Pons (tissue), 1 donor: ENCODE measurements at regions not wholly inside any gene's neighbourhood (a gene's known extent, or its start where the extent isn't known, plus 50 kb on each side); places are given as distances from the start of the nearest gene placed in this dataset.

ENCODE experiments used
- DNase-seq: peaks from one replicate; pipeline ENCODE4 v3.0.0-alpha.2; 2016; ENCODE audit warnings: low spot score

DNA sequence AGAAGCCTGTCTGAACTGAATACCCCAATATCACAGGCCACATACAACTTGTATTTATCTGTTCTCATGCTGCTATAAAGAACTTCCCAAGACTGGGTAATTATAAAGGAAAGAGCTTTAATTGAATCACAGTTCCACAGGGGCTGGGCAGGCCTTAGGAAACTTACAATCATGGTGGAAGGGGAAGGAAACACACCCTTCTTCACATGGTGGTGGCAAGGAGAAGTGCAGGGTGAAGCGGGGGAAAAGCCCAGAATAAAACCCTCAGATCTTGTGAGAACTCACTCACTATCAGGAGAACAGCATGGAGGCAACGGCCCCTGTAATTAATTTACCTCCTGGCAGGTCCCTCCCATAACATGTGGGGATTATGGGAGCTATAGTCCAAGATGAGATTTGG lies 50.3 kb upstream of the FNDC1 start:
- no peak for DNase-seq

DNA sequence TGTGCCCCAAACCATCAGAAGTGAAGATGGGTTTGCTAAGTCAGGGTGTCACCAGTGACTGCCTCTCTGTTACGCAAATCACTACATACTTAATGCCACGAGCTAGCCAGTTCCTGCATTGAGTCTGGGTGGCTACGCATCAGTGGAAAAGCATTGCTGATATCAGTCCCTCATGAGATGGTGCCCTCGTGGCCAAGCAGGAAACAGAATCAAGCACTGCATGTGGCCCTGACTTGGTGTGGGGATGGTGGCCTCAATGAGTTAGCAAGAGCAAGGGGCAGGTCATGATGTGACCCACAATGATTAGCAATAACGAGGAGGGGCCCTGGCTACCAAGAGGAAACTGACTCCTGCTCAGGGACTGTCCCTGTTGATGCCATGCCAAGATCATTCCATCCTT lies 51.6 kb upstream of the FNDC1 start:
- no peak for DNase-seq

DNA sequence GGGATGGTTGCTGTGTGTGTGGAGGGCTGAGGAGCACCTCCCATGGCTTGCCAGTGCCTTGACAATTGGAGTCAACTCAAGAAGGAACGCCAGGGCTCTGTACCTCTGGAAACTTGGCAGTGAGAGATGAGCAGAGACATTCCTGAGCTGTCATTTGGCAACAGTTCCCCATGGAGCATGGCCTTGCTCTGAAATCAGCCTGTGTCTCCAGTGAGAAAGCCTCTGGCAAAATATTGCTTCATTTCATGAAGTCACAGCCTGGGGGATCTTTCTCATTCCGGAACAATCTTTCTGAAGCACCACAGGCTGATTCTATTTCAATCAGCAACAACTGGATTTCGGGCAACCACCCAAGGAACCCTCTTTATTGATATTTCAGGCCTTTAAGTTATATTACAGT lies 52.2 kb upstream of the FNDC1 start:
- no peak for DNase-seq

DNA sequence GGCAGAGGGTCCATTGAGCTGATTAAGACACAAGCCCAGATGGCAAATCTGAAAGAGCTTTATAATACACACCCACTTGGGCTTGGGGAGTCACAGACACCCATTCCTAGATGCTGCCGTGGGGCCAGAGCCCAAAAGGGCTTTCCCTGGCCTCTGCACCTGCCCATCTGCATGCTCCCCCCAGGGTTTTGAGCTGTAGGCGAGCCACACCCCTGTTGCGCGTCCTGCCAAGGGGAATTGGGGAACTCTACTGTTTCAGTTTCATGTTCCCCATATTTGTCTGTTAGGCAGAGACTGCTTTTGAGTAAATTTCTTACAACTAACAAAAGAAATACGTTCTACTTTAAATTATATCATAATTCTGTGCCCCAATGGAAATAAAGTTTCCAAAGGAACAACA lies 52.9 kb upstream of the FNDC1 start:
- DNase-seq, result peak; percentile 62

DNA sequence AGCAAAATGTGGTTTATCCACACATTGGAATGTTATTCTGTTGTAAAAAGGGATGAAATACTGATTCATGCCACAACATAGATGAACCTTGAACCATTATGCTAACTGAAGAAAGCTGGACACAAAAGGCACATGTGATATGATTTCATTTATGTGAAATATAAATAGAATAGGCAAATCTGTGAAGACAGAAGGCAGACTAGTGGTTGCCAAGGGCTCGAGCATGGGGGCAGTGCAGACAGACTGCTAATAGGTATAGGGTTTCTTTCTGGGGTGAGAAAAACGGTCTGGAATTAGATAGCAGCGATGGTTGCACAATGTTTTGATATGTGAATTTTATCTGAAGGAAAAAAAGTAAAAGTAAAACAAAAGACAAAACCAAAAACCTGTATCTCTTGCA lies 54.6 kb upstream of the FNDC1 start:
- DNase-seq, result no peak

DNA sequence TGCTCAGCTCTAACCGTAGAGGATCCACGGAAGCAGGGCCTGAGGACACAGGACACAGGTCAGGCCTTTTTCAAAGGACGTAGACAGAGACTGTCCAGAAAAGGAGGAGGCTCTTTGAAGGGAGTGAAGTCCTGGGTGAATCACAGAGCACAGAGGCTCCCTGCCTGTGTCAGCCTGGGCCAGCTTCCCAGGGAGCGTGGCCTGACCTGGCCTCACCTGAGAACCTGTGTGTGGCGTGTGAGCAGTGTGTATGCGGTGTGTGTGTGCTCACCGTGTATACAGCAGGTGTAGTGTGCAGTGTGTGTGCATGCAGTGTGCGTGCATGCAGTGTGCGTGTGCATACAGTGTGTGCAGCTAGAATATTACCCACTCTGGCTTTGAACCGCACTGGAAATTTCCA lies 56.0 kb upstream of the FNDC1 start:
- no peak for DNase-seq

DNA sequence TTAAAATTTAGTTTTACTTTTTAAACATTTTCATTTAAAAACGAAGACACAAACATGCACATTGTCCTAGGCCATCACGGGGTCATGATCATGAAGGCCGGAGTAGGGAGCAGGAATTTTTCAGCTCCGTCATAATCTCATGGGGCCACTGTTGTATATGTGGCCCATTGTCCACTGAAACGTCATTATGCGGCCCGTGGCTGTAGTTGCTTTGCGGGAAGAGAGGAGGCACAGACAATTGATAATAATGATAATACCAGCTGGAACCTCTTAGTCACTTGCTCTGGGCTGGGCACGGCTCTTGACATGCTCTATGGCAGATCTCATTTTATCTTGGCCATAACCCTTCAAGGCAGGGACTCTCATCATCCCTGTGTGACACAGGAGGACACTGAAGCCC lies 56.5 kb upstream of the FNDC1 start:
- no peak for DNase-seq

DNA sequence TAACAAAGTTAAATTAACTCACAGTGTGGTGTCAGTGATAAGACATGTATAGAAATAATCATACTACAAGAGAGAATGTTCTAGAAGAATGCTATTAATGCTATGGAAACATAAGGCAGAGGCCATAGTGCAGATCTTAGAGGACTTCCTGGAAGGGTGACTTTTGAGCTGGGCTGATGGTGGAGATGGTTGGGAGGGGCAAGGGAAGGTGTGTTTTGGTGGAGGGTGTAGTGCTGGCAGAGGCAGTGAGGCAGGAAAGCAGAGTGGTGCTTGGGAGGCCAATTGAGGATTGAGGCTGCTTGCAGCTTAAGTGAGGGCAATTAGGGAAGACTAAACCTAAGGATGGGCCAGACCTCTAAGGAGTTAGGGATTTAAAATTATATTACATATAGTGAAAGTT lies 58.5 kb upstream of the FNDC1 start:
- no peak for DNase-seq

DNA sequence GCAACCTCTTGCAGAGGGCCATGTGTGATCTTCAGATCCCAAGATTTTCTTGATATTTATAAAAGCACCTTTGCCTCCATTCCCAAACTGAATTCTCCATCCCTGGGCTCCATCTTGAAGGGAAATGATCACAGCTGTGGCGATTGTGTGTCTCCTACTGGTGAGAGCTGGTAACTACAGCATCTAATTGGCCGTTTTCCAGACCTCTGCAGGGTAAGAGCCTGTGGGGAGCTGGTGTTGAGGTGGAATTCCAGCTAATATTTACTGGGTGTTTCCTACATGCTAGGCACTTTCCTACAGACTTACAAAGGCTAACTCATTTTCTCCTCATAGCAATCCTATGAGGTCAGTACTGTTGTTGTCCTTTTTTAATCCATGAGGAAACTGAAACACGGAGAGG lies 59.2 kb upstream of the FNDC1 start:
- no peak for DNase-seq

DNA sequence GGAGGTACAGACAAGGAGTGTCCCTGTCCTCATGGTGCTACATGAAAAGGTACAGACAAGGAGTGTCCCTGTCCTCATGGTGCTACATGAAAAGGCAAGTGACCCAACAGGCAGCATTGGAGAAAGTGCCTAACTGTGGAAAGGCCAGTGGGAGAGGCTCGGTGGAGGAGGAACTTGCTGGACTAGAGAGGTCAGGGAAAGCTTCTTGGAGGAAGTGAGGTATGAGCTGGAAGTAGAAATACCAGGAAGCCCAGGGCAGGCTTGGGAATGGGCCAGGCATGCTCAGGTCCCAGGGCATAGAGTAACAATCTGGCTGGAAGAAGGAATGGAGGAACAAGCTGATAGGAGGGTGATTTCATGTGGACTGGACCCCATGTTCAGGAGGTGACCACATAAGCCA lies 59.8 kb upstream of the FNDC1 start:
- no peak for DNase-seq

DNA sequence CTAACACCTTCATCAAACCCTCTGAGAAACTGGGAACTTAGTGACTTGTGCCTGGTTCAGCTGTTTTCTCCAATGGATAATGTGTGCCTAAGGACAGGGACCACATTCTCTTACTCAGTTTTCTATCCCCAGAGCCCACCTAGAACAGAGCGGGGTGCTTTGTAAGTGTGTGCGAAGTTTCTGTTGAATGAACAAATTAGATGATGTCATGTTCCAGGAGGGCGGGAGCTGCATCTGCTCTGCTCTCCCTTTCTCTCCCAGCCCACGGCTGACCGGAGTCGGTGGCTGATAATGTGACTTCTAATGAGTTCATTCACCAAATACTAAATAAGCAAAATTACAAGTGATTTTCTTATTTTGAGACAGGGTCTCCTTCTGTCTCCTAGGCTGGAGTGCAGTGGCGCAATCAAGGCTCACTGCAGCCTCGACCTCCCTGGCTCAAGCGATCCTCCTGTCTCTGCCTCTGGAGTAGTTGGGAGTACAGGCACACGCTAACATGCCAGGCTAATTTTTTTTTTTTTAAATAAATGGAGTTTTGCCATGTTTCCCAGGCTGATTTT lies 60.7 kb upstream of the FNDC1 start:
- no peak for DNase-seq

DNA sequence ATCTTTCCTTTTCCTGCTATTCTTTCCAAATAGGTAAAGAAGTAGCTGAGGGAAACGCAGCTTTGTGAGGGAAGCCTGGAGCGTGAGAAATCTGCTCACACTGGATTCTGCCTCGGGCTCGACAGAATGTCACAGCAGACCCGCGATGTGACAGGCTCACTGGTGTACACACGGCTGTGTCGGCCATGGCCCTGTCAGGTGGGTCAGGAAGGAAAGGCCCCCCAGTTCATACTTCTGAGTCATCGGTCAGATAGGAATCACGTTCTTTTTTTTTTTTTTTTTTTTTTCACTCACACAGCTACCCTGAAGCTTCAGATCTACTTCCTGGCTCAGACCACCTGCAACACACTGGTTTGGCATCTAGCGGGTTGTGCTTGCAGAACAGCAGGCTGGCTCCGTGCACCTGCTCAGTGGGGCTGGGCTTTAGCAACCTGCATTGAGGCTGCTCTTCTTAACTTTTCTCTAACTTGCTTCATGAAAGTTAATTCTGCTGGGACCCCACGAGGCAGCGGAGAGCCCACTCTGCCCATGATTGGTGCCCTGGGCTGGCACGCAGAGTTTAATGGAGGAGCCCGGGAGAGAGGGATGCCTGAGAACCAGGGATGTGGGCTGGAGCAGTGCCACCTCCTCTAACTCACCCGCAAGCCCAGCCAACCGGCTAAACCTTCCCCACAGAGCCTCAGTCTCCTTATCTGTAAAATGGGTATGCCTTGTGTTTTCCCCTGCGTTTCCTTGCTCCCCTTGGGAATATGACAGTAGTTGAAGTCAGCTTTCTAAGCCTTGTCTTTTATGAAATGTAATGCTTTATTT lies 61.5 kb upstream of the FNDC1 start:
- DNase-seq, result no peak

DNA sequence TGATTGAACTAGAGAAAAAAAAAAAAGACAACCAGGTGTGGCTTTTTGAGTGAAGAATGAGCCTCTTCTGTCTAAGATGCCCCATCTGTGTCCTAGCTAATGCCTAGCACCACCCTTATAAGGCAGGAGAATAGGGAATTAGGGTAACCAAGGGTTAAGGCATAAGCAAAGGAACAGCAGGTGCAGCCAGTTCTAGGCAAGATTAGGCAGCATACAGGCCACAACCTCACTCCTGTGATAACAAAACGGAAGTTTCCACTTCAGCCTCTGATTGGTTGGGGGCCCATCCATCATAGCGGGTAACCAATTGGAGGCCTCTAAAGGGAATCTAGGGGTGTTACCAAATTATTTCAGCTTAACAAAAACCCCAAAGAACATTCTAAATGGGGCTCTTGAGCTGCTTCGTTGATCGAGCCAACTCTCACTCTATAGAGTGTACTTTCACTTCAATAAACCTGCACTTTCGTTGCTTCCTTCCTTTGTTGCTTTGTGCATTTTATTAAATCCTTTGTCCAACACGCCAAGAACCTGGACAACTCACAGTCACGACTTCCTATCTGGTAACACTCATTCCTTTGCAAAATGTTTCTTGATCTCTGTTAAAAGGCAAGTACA lies 61.9 kb upstream of the TAGAP start:
- DNase-seq, result peak; percentile 95

DNA sequence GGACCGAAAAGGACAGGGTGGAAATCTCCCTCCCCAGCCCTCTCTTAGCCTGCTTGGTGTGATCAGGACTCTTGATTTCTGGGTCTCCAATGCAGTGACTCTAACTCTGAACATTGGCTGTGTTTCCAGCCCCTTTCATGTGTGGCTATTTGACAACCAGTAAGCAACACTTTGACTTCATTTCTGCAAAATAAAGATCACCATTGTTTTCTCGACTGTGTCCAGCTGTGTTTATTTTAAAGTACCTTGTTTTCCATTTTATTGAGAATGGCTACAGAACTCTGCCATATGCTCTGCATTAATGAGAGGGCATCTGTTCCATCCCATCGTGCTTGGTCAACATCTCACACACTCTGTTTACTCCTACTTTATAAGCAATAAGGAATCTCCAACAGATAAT lies 60.9 kb upstream of the TAGAP start:
- peak; percentile 79 for DNase-seq

DNA sequence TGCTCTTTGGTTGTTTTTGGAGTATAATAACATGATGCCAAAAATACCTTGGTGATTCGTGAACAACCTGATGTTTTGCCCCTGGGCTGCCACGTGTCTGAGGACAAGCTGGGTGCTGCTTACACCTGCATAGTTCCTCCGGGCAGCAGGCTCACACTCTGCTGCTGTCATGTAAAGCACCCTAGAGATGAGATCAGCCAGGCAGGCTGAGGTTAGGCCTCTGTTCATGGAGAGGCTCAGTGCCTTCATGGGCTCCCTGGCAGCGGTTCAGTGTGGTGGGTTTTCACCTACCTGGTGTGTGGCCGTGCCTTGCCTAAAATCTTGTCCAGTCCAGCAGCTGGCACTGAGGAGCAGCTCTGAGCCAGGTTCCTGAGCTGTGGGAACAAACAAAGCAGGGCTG lies 60.1 kb upstream of the TAGAP start:
- DNase-seq, result no peak

DNA sequence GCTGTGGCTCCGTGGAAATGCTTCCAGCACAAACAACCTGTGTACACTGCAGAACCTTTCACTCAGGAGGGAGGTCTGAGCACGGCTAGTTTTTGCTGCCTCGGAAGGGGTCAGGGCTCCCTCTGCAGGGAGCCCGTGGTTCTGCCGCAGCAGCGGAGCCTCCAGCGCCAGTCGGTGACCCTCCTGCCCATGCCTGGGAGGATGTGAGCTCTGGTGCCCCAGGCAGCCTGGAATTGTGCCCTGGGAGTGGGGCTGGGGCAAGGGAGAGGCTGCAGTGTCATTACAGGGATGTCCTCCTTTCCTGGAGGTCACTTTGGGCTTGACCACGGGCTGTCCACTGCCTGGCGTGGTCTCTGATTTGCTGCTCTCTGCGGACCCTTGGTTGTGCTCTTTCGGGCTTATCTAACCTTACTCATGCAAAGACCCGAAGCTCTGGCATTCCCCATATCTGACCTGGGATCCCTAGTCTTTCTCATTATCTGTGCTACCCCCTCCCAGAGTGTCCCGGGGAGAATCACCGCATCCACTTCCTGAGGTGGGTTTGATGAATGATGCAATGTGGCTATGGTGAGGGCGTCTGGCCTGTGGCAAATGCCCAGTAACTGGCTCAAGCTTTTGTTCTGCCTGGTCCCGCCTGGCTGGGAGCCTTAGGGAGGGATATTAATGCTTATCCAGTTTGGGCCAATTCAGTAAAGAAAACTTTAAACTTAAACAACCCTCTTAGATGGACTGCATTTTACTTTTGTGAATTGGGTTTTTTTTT lies 59.6 kb upstream of the TAGAP start:
- DNase-seq, result peak; percentile 68

DNA sequence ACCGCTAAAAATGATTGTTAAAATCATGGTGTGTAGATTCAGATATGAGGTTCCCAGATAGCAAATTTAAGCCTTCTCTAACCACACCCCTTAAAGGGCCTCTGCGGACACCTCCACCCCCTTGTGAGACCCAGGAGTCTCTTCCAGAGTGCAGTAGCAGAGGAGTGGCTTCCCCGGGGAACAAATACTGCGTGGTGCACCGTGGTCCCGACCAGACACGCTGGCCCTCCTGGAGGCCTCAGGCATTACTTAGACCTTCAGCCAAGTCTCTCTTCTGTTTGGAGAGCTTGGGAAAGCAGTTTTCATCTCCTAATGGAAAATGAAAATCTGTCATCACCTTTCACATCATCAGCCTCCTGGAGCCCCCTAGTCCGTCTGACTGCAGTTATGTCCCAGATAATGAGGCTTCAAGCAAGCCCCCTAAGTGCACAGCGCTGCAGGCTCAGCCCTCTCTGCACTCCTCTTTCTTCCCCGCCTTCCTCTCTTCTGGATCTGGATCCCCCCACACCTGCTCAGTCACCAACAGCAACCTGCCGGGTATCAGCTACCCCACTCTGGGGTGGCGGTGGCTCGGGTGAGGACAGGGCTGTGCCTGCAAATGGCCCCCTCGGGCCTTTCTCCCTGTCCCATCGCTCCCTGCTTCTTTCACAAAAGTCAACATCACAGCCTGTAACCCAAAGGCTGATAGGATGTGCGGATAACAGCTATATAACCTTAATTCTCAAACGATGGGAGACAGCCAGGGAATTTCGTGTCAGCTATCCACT lies 58.8 kb upstream of the TAGAP start:
- DNase-seq, result no peak

DNA sequence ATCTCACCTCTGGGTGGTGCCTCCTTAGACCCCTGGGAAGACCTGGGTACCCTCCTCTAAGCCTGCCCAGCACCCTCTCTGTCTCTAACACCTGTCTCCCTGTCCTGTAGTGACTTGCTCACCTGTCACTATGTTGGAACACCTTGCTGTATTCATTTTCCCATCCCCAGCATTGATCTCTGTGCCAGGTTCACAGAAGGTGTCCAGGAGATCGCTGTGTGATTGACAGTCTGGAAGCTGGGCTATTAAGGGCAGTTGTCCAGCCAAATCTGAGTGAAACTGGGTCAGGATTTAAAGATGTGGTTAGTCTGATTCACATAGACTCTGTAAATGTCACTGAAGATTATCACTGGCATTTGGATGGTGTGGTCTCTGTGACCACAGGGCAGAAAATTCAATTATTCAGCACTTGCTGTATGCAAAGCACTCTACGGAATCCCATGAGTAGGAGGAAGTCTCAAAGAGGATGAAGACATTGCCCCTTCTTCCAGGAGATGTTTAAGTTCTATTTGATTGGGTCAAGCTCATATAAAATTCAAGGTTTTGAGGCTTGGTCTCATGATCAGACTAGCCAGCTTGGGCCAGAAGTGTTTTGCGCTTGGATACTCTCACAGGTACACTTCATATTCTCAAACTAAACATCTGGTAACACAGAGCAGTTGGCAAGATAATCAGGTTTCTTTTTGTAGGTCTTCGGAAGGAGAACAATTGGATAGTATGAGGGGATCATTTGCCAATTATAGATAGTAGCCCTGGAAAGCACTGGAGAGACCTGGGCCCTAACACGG lies 57.8 kb upstream of the TAGAP start:
- DNase-seq, result no peak

DNA sequence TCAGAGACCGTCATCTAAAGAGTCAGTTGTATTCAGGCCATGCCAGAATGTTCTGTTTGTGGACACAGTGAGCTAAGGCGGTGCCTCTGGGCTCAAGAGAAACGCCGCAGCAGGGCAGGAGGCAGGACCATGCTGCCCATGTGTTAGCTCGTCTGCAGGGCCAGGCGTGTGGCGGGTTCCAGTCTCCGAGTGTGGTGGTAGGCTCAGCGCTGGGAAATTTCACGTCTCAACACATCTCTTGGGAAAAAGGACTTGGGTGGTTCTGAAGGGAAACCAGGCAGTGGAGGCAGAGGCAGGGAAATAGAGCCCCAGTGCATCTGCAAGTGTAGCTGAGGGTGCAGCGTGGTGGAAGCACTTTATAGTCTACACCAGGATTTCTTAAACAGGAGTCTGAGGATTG lies 56.9 kb upstream of the TAGAP start:
- DNase-seq, result no peak

DNA sequence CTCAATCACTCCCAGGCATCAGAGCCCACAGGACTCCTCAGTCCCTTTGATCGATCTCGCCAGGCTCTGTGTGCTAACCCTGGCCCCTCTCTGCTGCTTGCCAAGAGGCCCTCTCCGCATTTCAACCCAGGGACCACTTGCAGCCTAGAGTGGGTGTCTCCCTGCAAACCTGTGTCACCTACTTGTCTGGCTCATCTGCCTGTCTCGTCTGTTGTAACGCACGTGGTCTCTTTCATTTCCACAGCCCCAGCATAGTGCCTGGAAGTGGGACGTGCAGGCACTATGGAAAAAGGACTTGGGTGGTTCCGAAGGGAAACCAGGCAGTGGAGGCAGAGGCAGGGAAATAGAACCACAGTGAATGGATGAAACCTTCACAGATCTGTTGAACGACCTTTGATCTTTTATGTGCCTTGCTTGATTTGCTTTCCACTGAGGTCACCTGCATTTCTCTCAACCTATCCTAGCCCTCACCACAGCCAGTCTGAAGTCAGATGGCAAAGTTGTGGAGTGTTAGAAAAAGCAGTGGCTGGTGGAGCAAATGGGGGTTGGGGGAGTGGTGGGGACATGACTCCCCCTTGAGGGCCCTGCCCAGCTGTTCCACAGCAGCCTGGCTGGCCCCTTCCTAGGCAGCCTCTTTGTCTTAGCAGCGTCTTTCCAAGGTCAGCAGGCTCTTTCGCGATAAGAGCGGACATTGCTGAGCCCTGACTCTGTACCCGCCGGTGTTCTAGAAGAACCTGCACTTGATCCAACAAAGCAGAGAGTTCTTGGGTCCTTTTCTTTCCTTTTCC lies 55.8 kb upstream of the TAGAP start:
- no peak for DNase-seq

DNA sequence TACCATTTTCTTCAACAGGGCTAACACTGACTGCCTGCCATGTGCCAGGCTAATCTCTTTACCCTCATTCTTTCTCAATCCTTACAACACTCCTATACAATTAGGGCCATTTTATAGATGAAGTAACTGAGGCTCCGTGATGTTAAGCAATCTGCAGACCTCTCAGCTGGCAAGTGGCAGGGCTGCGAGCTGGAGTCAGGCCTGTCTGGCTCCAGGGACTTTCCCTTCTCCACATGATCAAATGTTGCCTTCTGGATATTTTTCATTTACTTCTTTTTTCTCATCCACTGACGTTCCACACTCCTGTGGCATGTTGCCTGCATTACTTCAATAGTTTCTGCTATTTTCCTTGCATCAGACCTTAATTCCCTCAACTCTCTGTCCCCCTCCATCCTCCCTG lies 55.2 kb upstream of the TAGAP start:
- no peak for DNase-seq
